ENCODE measurements at regions not wholly inside any gene's neighbourhood (a gene's known extent, or its start where the extent isn't known, plus 50 kb on each side); places are given as distances from the start of the nearest gene placed in this dataset.

DNA sequence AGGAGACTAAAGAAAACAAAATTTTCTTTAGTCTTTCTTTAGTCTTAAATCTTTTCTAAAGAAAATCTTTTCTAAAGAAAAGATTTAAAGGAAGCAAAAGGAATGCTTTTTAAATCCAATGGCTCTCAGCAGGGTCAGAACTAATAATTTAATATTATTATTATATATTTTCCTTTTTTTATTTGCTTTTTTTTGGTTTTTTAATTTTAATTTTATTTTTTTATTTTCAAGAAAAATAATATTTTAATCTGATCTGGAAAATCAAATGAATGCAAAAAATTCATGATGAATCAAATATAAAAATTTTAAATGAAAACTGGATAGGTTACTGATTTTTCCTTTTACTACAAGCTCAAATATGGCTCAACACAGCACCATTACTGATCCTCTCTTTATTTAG lies 70.7 kb upstream of the HECW1 start:
- TF ChIP-seq FOXM1 (IDR thresholded peaks at IDR 0.05; ENCODE audit: borderline replicate concordance, low read depth), result no peak
- TF ChIP-seq, protein P1, sequence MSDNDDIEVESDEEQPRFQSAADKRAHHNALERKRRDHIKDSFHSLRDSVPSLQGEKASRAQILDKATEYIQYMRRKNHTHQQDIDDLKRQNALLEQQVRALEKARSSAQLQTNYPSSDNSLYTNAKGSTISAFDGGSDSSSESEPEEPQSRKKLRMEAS (IDR thresholded peaks at IDR 0.05), result no peak
- TF ChIP-seq YY1 (IDR thresholded peaks at IDR 0.05; ENCODE audit: low read depth), result no peak
- no peak for TF ChIP-seq EP300 (IDR thresholded peaks at IDR 0.05; ENCODE audit: borderline replicate concordance)
- TF ChIP-seq RAD21 (IDR thresholded peaks at IDR 0.05; ENCODE audit: low read depth), result no peak
- TF ChIP-seq TAF1 (IDR thresholded peaks at IDR 0.05; ENCODE audit: low read depth), result no peak

Data from Ishikawa (cell line).